Nephron (organoid): ENCODE measurements at regions not wholly inside any gene's neighbourhood (a gene's known extent, or its start where the extent isn't known, plus 50 kb on each side); places are given as distances from the start of the nearest gene placed in this dataset.

Experiments used
- H3K27ac Mint-ChIP-seq, 3 experiments: 2 replicates each; pipeline ENCODE4 v1.8.0; 2020; ENCODE audit warnings: mixed read lengths in 3 of 3, mild to moderate bottlenecking in 2 of 3, moderate library complexity in 1 of 3
- H3K27me3 Mint-ChIP-seq: 2 replicates; pipeline ENCODE4 v1.8.0; 2021; ENCODE audit warnings: low read depth, mild to moderate bottlenecking, moderate library complexity, mixed read lengths
- H3K36me3 Mint-ChIP-seq: 2 replicates; pipeline ENCODE4 v1.8.0; 2020; ENCODE audit warnings: low read depth, mixed read lengths
- H3K4me1 Mint-ChIP-seq: 2 replicates; pipeline ENCODE4 v1.8.0; 2020; ENCODE audit warnings: mixed read lengths
- H3K4me3 Mint-ChIP-seq, 3 experiments: 2 replicates each; pipeline ENCODE4 v1.8.0; 2020; ENCODE audit warnings: mild to moderate bottlenecking in 3 of 3, mixed read lengths in 3 of 3, moderate library complexity in 2 of 3
- H3K9me3 Mint-ChIP-seq: 2 replicates; pipeline ENCODE4 v1.8.0; 2020; ENCODE audit warnings: mixed read lengths
- CTCF ChIP-seq, 3 experiments: fragments of 200-600 bp; sonication (generic); IDR thresholded peaks; one replicate each; pipeline ENCODE4 v1.5.0; 2021; ENCODE audit warnings: antibody characterized with exemption in 3 of 3; ENCODE audit not compliant: unreplicated experiment in 3 of 3

- H3K36me3 Mint-ChIP-seq, result no peaks in the 10 kb centered on the region
- TF ChIP-seq CTCF (IDR thresholded peaks at IDR 0.05; ENCODE audit: unreplicated experiment in 3 of 3), result peak in 1 of 3 experiments; percentile 40
- H3K27ac Mint-ChIP-seq, result no peak overlapping the region
- H3K4me1 Mint-ChIP-seq, result peaks cover 29% of the 10 kb centered on the region
- H3K9me3 Mint-ChIP-seq, result no peaks in the 10 kb centered on the region
- peaks cover 54% of the 10 kb centered on the region for H3K27me3 Mint-ChIP-seq
- H3K4me3 Mint-ChIP-seq, result peak overlapping the region in 2 of 3 experiments; percentile 64 to 67
Observed at GRCh38 chr1:10888291-10888690, 91.8 kb upstream of the CASZ1 start.

GRCh38 chr1:10888791-10889649 is 92.6 kb upstream of the CASZ1 start:
- no peak for TF ChIP-seq CTCF (IDR thresholded peaks at IDR 0.05; ENCODE audit: unreplicated experiment in 3 of 3)
- H3K36me3 Mint-ChIP-seq, result no peaks in the 10 kb centered on the region
- peak overlapping the region; percentile 74 to 81 (median 78) for H3K4me3 Mint-ChIP-seq
- peaks cover 58% of the 10 kb centered on the region for H3K27me3 Mint-ChIP-seq
- H3K27ac Mint-ChIP-seq, result peak overlapping the region; percentile 56 to 90 (median 80)
- H3K9me3 Mint-ChIP-seq, result no peaks in the 10 kb centered on the region
- peaks cover 29% of the 10 kb centered on the region for H3K4me1 Mint-ChIP-seq

GRCh38 chr1:10889650-10890353 is 93.4 kb upstream of the CASZ1 start:
- Mint-ChIP-seq H3K9me3 (no peaks in the 10 kb centered on the region), H3K27ac (peak overlapping the region; percentile 64 to 90 (median 80)), H3K4me3 (peak overlapping the region; percentile 58 to 81 (median 78)), H3K36me3 (no peaks in the 10 kb centered on the region), H3K27me3 (peaks cover 58% of the 10 kb centered on the region), H3K4me1 (peaks cover 29% of the 10 kb centered on the region)
- no peak for TF ChIP-seq CTCF (IDR thresholded peaks at IDR 0.05; ENCODE audit: unreplicated experiment in 3 of 3)

- H3K9me3 Mint-ChIP-seq, result no peaks in the 10 kb centered on the region
- H3K4me3 Mint-ChIP-seq, result peak overlapping the region in 2 of 3 experiments; percentile 58 to 78
- no peaks in the 10 kb centered on the region for H3K36me3 Mint-ChIP-seq
- H3K4me1 Mint-ChIP-seq, result peaks cover 29% of the 10 kb centered on the region
- H3K27ac Mint-ChIP-seq, result peak overlapping the region; percentile 54 to 90 (median 64)
- no peak for TF ChIP-seq CTCF (IDR thresholded peaks at IDR 0.05; ENCODE audit: unreplicated experiment in 3 of 3)
- H3K27me3 Mint-ChIP-seq, result peaks cover 54% of the 10 kb centered on the region
Observed at GRCh38 chr1:10890491-10891071, 94.1 kb upstream of the CASZ1 start.

- H3K4me1 Mint-ChIP-seq, result peaks cover 29% of the 10 kb centered on the region
- H3K36me3 Mint-ChIP-seq, result no peaks in the 10 kb centered on the region
- peaks cover 51% of the 10 kb centered on the region for H3K27me3 Mint-ChIP-seq
- H3K27ac Mint-ChIP-seq, result peak overlapping the region; percentile 55 to 90 (median 64)
- no peaks in the 10 kb centered on the region for H3K9me3 Mint-ChIP-seq
- H3K4me3 Mint-ChIP-seq, result peak overlapping the region in 1 of 3 experiments; percentile 53
- no peak for TF ChIP-seq CTCF (IDR thresholded peaks at IDR 0.05; ENCODE audit: unreplicated experiment in 3 of 3)
Observed at GRCh38 chr1:10891091-10891490, 94.6 kb upstream of the CASZ1 start.
